DOHH2 (cell line): ENCODE measurements at regions not wholly inside any gene's neighbourhood (a gene's known extent, or its start where the extent isn't known, plus 50 kb on each side); places are given as distances from the start of the nearest gene placed in this dataset.

ENCODE experiments used
- CTCF ChIP-seq: fragments of 200-600 bp; sonication (generic); IDR thresholded peaks from one replicate; pipeline ENCODE4 v1.5.1; 2014; ENCODE audit warnings: antibody characterized with exemption, mild to moderate bottlenecking, low read depth, low read length; ENCODE audit not compliant: poor library complexity, severe bottlenecking
- EZH2phosphoT487 ChIP-seq: fragments of 200-600 bp; sonication (generic); IDR thresholded peaks from 2 replicates; pipeline ENCODE4 v1.6.1; 2017; ENCODE audit warnings: borderline replicate concordance, mild to moderate bottlenecking, antibody characterized with exemption, low read length, moderate library complexity, mixed read lengths

- no peak for TF ChIP-seq CTCF
- TF ChIP-seq EZH2phosphoT487 = no peak
Measured at GRCh38 chr6:154895841-154896240, 99.3 kb upstream of the TIAM2 start.
